Spleen (tissue), 11 donors: ENCODE measurements at regions not wholly inside any gene's neighbourhood (a gene's known extent, or its start where the extent isn't known, plus 50 kb on each side); places are given as distances from the start of the nearest gene placed in this dataset.

Experiments
- DNase-seq: peaks from one replicate; pipeline ENCODE4 v3.0.0-alpha.2; 2020
- H3K27ac ChIP-seq, 8 donors: fragments of 200-600 bp; sonication (generic) in 7 of 8; 1 replicate in 4 of 8; 2 replicates in 4 of 8; pipeline versions ENCODE4 v1.5.0 to v1.8.0; 2016 to 2021; ENCODE audit warnings: inconsistent platforms in 4 of 8, mild to moderate bottlenecking in 4 of 8, moderate library complexity in 1 of 8
- H3K27me3 ChIP-seq, 7 donors: fragments of 200-600 bp; sonication (generic) in 6 of 7; replicated peaks in 1 of 7; 1 replicate in 4 of 7; 2 replicates in 3 of 7; pipeline versions ENCODE4 v1.5.0 to v1.8.0; 2016 to 2021; ENCODE audit warnings: inconsistent platforms in 3 of 7, mild to moderate bottlenecking in 1 of 7
- H3K36me3 ChIP-seq, 6 donors: fragments of 200-600 bp; sonication (generic) in 5 of 6; 1 replicate in 4 of 6; 2 replicates in 2 of 6; pipeline versions ENCODE4 v1.5.0 to v1.8.0; 2016 to 2021; ENCODE audit warnings: inconsistent platforms in 2 of 6
- H3K4me1 ChIP-seq, 6 donors: fragments of 200-600 bp; sonication (generic) in 5 of 6; 1 replicate in 3 of 6; 2 replicates in 3 of 6; pipeline versions ENCODE4 v1.5.0 to v1.8.0; 2016 to 2021; ENCODE audit warnings: inconsistent platforms in 3 of 6
- H3K4me3 ChIP-seq, 8 donors: fragments of 200-600 bp; sonication (generic) in 7 of 8; 1 replicate in 4 of 8; 2 replicates in 4 of 8; pipeline versions ENCODE4 v1.5.0 to v1.8.0; 2016 to 2021; ENCODE audit warnings: inconsistent platforms in 4 of 8, mild to moderate bottlenecking in 4 of 8, moderate library complexity in 2 of 8
- H3K9me3 ChIP-seq, 8 donors: fragments of 200-600 bp; sonication (generic) in 7 of 8; 1 replicate in 4 of 8; 2 replicates in 4 of 8; pipeline versions ENCODE4 v1.5.0 to v1.8.0; 2016 to 2021; ENCODE audit warnings: inconsistent platforms in 4 of 8
- CTCF ChIP-seq, 11 experiments: fragments of 200-600 bp in 7 of 11; fragments of 450-650 bp in 4 of 11; sonication (generic) in 4 of 11; IDR thresholded peaks in 8 of 11; conservative IDR thresholded peaks in 3 of 11; 1 replicate in 7 of 11; 2 replicates in 4 of 11; pipeline versions ENCODE4 v1.4.0 to v1.8.0; 2016 to 2021; ENCODE audit warnings: antibody characterized with exemption in 11 of 11, inconsistent platforms in 4 of 11, mild to moderate bottlenecking in 1 of 11
- POLR2A ChIP-seq, 3 donors: fragments of 450-650 bp; IDR thresholded peaks; one replicate each; pipeline ENCODE4 v1.5.1; 2017; ENCODE audit warnings: antibody characterized with exemption in 3 of 3, mild to moderate bottlenecking in 1 of 3
- POLR2AphosphoS5 ChIP-seq, 3 donors: sonication (generic); formaldehyde crosslinking; IDR thresholded peaks; one replicate each; pipeline ENCODE4 v1.5.1; 2017; ENCODE audit warnings: antibody characterized with exemption in 3 of 3
- WGBS, 5 donors: extraction: QIAGEN DNeasy Blood & Tissue Kit in 3 of 5; methylation state at CpG; one replicate each; pipeline versions ENCODE4 v1.1.5 to v1.1.7; 2013 to 2018; 5-methylcytosine and 5-hydroxymethylcytosine counted together
- intact Hi-C: fragments of 100-400 bp; cut with DNase I; formaldehyde crosslinking; loops from one replicate; pipeline ENCODE4 v1.15.0; 2023; ENCODE audit warnings: low total_unique reads
- donor health status: healthy with polysubstance abuse.
- donor health status: DM: no; HTN: no; CAD: no; lungs with moderate emphysema.
- donor health status: DM: no; HTN: no; CAD: no.
- donor health status: Bipolar disorder and iron deficiency.
- donor health status: healthy.
- donor health status: DM: no; HTN: no; CAD: no.
- donor health status: DM: yes; HTN: yes; CAD: no.

GRCh38 chr6:26205625-26206574 lies 118.7 kb downstream of the HFE start:
- Histone ChIP-seq H3K27ac (peak overlapping the region; percentile 95 to 100 (median 99)), H3K4me3 (peak overlapping the region; percentile 4 to 79 (median 50)), H3K27me3 (no peaks in the 10 kb centered on the region), H3K9me3 (peaks cover 0 to 7% (median 0%) of the 10 kb centered on the region in 8 donors), H3K4me1 (peaks cover 0 to 42% (median 21%) of the 10 kb centered on the region in 6 donors), H3K36me3 (no peaks in the 10 kb centered on the region)
- TF ChIP-seq POLR2A (IDR thresholded peaks at IDR 0.05), result peak in 2 of 3 donors; percentile 6 to 15
- TF ChIP-seq CTCF (IDR thresholded peaks at IDR 0.05 in 8 of 11, conservative IDR thresholded peaks at IDR 0.05 in 3 of 11), result no peak
- TF ChIP-seq POLR2AphosphoS5 (IDR thresholded peaks at IDR 0.05), result no peak
- no peak for DNase-seq
- intact Hi-C loops, result no loop called here
- WGBS, 5 donors, result 1 to 3% (median 3%) methylated on average over 18 of the region's 18 CpGs

GRCh38 chr6:26206868-26207801 lies 119.9 kb downstream of the HFE start:
- intact Hi-C loops, result no loop called here
- Histone ChIP-seq H3K9me3 (peaks cover 0 to 7% (median 0%) of the 10 kb centered on the region in 8 donors), H3K4me1 (peaks cover 0 to 39% (median 21%) of the 10 kb centered on the region in 6 donors), H3K27me3 (no peaks in the 10 kb centered on the region), H3K36me3 (no peaks in the 10 kb centered on the region), H3K4me3 (peak overlapping the region in 1 of 8 donors; percentile 54), H3K27ac (peak overlapping the region; percentile 95 to 100 (median 99))
- 58 to 81% (median 75%) methylated on average over 8 of the region's 8 CpGs for WGBS, 5 donors
- no peak for TF ChIP-seq CTCF (IDR thresholded peaks at IDR 0.05 in 8 of 11, conservative IDR thresholded peaks at IDR 0.05 in 3 of 11)
- no peak for TF ChIP-seq POLR2A (IDR thresholded peaks at IDR 0.05)
- TF ChIP-seq POLR2AphosphoS5 (IDR thresholded peaks at IDR 0.05), result no peak
- DNase-seq, result no peak

- Histone ChIP-seq H3K9me3 (peaks cover 0 to 11% (median 0%) of the 10 kb centered on the region in 8 donors), H3K4me3 (no peak overlapping the region), H3K27me3 (peaks cover 0 to 11% (median 0%) of the 10 kb centered on the region in 7 donors), H3K4me1 (peaks cover 0 to 27% (median 12%) of the 10 kb centered on the region in 6 donors), H3K27ac (no peak overlapping the region), H3K36me3 (no peaks in the 10 kb centered on the region)
- DNase-seq, result no peak
- 49 to 96% (median 94%) methylated on average over 1 of the region's 1 CpG for WGBS, 5 donors
- intact Hi-C loops, result no loop called here
- TF ChIP-seq POLR2A (IDR thresholded peaks at IDR 0.05), result no peak
- no peak for TF ChIP-seq POLR2AphosphoS5 (IDR thresholded peaks at IDR 0.05)
- no peak for TF ChIP-seq CTCF (IDR thresholded peaks at IDR 0.05 in 8 of 11, conservative IDR thresholded peaks at IDR 0.05 in 3 of 11)
Observed at GRCh38 chr6:26211963-26212362, 124.7 kb downstream of the HFE start.
